Activated naive CD8-positive, alpha-beta T cell treated with anti-CD3 and anti-CD28 coated beads for 36 hours (primary cell): ENCODE measurements at regions not wholly inside any gene's neighbourhood (a gene's known extent, or its start where the extent isn't known, plus 50 kb on each side); places are given as distances from the start of the nearest gene placed in this dataset.

Experiments
- DNase-seq: peaks from one replicate; pipeline ENCODE4 v3.0.0; 2021
- H3K27ac Mint-ChIP-seq: one replicate; pipeline ENCODE4 v1.8.0; 2022; ENCODE audit warnings: mild to moderate bottlenecking, moderate library complexity, mixed read lengths
- H3K27me3 Mint-ChIP-seq: one replicate; pipeline ENCODE4 v1.8.0; 2022; ENCODE audit warnings: mild to moderate bottlenecking, mixed read lengths
- H3K36me3 Mint-ChIP-seq: one replicate; pipeline ENCODE4 v1.8.0; 2021; ENCODE audit warnings: mild to moderate bottlenecking, mixed read lengths
- H3K4me1 Mint-ChIP-seq: one replicate; pipeline ENCODE4 v1.8.0; 2021; ENCODE audit warnings: mixed read lengths
- H3K4me3 Mint-ChIP-seq: one replicate; pipeline ENCODE4 v1.8.0; 2022; ENCODE audit warnings: mild to moderate bottlenecking, moderate library complexity, mixed read lengths
- H3K9me3 Mint-ChIP-seq: one replicate; pipeline ENCODE4 v1.8.0; 2022; ENCODE audit warnings: mixed read lengths

- Mint-ChIP-seq H3K4me1 (no peaks in the 10 kb centered on the region), H3K9me3 (peaks cover 5% of the 10 kb centered on the region), H3K4me3 (no peak overlapping the region), H3K27me3 (peaks cover 32% of the 10 kb centered on the region), H3K36me3 (peaks cover 2% of the 10 kb centered on the region), H3K27ac (no peak overlapping the region)
- DNase-seq, result no peak
These were observed 130.7 kb upstream of the UBE2E1 start for GRCh38 chr3:23675010-23675409.

GRCh38 chr3:23676093-23676492 lies 129.7 kb upstream of the UBE2E1 start:
- Mint-ChIP-seq H3K9me3 (peaks cover 5% of the 10 kb centered on the region), H3K27ac (no peak overlapping the region), H3K4me1 (no peaks in the 10 kb centered on the region), H3K36me3 (peaks cover 2% of the 10 kb centered on the region), H3K4me3 (no peak overlapping the region), H3K27me3 (peaks cover 26% of the 10 kb centered on the region)
- no peak for DNase-seq

GRCh38 chr3:23682646-23683045 lies 123.1 kb upstream of the UBE2E1 start:
- Mint-ChIP-seq H3K4me1 (no peaks in the 10 kb centered on the region), H3K27me3 (no peaks in the 10 kb centered on the region), H3K4me3 (no peak overlapping the region), H3K36me3 (peaks cover under 1% of the 10 kb centered on the region), H3K9me3 (peaks cover 5% of the 10 kb centered on the region), H3K27ac (no peak overlapping the region)
- DNase-seq, result no peak

GRCh38 chr3:23685541-23686258 lies 120.1 kb upstream of the UBE2E1 start:
- Mint-ChIP-seq H3K27me3 (no peaks in the 10 kb centered on the region), H3K9me3 (no peaks in the 10 kb centered on the region), H3K4me1 (no peaks in the 10 kb centered on the region), H3K4me3 (no peak overlapping the region), H3K36me3 (no peaks in the 10 kb centered on the region), H3K27ac (no peak overlapping the region)
- DNase-seq, result no peak

- H3K9me3 Mint-ChIP-seq, result peaks cover 5% of the 10 kb centered on the region
- DNase-seq, result no peak
- no peak overlapping the region for H3K27ac Mint-ChIP-seq
- H3K4me1 Mint-ChIP-seq, result peaks cover 5% of the 10 kb centered on the region
- H3K4me3 Mint-ChIP-seq, result no peak overlapping the region
- H3K27me3 Mint-ChIP-seq, result no peaks in the 10 kb centered on the region
- no peaks in the 10 kb centered on the region for H3K36me3 Mint-ChIP-seq
These were observed 119.2 kb upstream of the UBE2E1 start for GRCh38 chr3:23686519-23686918.

- H3K4me1 Mint-ChIP-seq, result peaks cover 6% of the 10 kb centered on the region
- DNase-seq, result no peak
- no peaks in the 10 kb centered on the region for H3K36me3 Mint-ChIP-seq
- H3K9me3 Mint-ChIP-seq, result peaks cover 5% of the 10 kb centered on the region
- H3K27ac Mint-ChIP-seq, result no peak overlapping the region
- H3K4me3 Mint-ChIP-seq, result no peak overlapping the region
- H3K27me3 Mint-ChIP-seq, result no peaks in the 10 kb centered on the region
These were observed 114.3 kb upstream of the UBE2E1 start for GRCh38 chr3:23691357-23691895.

GRCh38 chr3:23696842-23697241 lies 108.9 kb upstream of the UBE2E1 start:
- Mint-ChIP-seq H3K9me3 (no peaks in the 10 kb centered on the region), H3K27me3 (no peaks in the 10 kb centered on the region), H3K4me1 (no peaks in the 10 kb centered on the region), H3K36me3 (no peaks in the 10 kb centered on the region), H3K27ac (no peak overlapping the region), H3K4me3 (no peak overlapping the region)
- no peak for DNase-seq

- Mint-ChIP-seq H3K9me3 (no peaks in the 10 kb centered on the region), H3K4me1 (no peaks in the 10 kb centered on the region), H3K36me3 (no peaks in the 10 kb centered on the region), H3K27me3 (no peaks in the 10 kb centered on the region), H3K27ac (no peak overlapping the region), H3K4me3 (no peak overlapping the region)
- DNase-seq, result no peak
These were observed 108.3 kb upstream of the UBE2E1 start for GRCh38 chr3:23697416-23697815.

- H3K27me3 Mint-ChIP-seq, result no peaks in the 10 kb centered on the region
These were observed 107.0 kb upstream of the UBE2E1 start for GRCh38 chr3:23698652-23699313.

GRCh38 chr3:23700616-23701015 lies 105.1 kb upstream of the UBE2E1 start:
- no peaks in the 10 kb centered on the region for H3K27me3 Mint-ChIP-seq
- H3K4me1 Mint-ChIP-seq, result no peaks in the 10 kb centered on the region
- H3K27ac Mint-ChIP-seq, result no peak overlapping the region
- no peak overlapping the region for H3K4me3 Mint-ChIP-seq
- no peak for DNase-seq
- no peaks in the 10 kb centered on the region for H3K9me3 Mint-ChIP-seq
- H3K36me3 Mint-ChIP-seq, result no peaks in the 10 kb centered on the region

More at GRCh38 chr3:23698652-23699313, 107.0 kb upstream of the UBE2E1 start:
- Mint-ChIP-seq H3K9me3 (no peaks in the 10 kb centered on the region), H3K4me3 (no peak overlapping the region), H3K36me3 (no peaks in the 10 kb centered on the region), H3K27ac (no peak overlapping the region), H3K4me1 (no peaks in the 10 kb centered on the region)
- no peak for DNase-seq

- Mint-ChIP-seq H3K4me1 (peaks cover 7% of the 10 kb centered on the region), H3K27ac (no peak overlapping the region), H3K27me3 (no peaks in the 10 kb centered on the region), H3K36me3 (no peaks in the 10 kb centered on the region), H3K9me3 (no peaks in the 10 kb centered on the region), H3K4me3 (no peak overlapping the region)
- DNase-seq, result no peak
These were observed 103.8 kb upstream of the UBE2E1 start for GRCh38 chr3:23701716-23702597.

- Mint-ChIP-seq H3K27me3 (no peaks in the 10 kb centered on the region), H3K36me3 (no peaks in the 10 kb centered on the region), H3K4me1 (peaks cover 7% of the 10 kb centered on the region), H3K4me3 (no peak overlapping the region), H3K27ac (no peak overlapping the region), H3K9me3 (no peaks in the 10 kb centered on the region)
- DNase-seq, result no peak
These were observed 101.5 kb upstream of the UBE2E1 start for GRCh38 chr3:23704298-23704697.

GRCh38 chr3:23706111-23706510 lies 99.6 kb upstream of the UBE2E1 start:
- H3K36me3 Mint-ChIP-seq, result no peaks in the 10 kb centered on the region
- no peaks in the 10 kb centered on the region for H3K27me3 Mint-ChIP-seq
- no peaks in the 10 kb centered on the region for H3K9me3 Mint-ChIP-seq
- H3K4me1 Mint-ChIP-seq, result peaks cover 7% of the 10 kb centered on the region
- no peak overlapping the region for H3K4me3 Mint-ChIP-seq
- H3K27ac Mint-ChIP-seq, result no peak overlapping the region
- DNase-seq, result no peak

- no peak for DNase-seq
- Mint-ChIP-seq H3K27me3 (peaks cover 9% of the 10 kb centered on the region), H3K36me3 (no peaks in the 10 kb centered on the region), H3K9me3 (no peaks in the 10 kb centered on the region), H3K4me1 (peaks cover 7% of the 10 kb centered on the region), H3K27ac (no peak overlapping the region), H3K4me3 (no peak overlapping the region)
These were observed 95.8 kb upstream of the UBE2E1 start for GRCh38 chr3:23709987-23710386.

GRCh38 chr3:23710555-23710954 lies 95.2 kb upstream of the UBE2E1 start:
- Mint-ChIP-seq H3K9me3 (peaks cover 2% of the 10 kb centered on the region), H3K36me3 (no peaks in the 10 kb centered on the region), H3K27me3 (peaks cover 9% of the 10 kb centered on the region), H3K4me1 (peaks cover 7% of the 10 kb centered on the region), H3K27ac (no peak overlapping the region), H3K4me3 (no peak overlapping the region)
- no peak for DNase-seq
